Inflammatory macrophage treated with lipopolysaccharide for 1 hour (primary cell): ENCODE measurements at regions not wholly inside any gene's neighbourhood (a gene's known extent, or its start where the extent isn't known, plus 50 kb on each side); places are given as distances from the start of the nearest gene placed in this dataset.
A peak's percentile ranks its signal among the peaks of the same experiment; 100 is the strongest.
"Not testable (repeated sequence)": the region's sequence is repeated elsewhere in the genome, so short reads cannot be mapped to it uniquely, and the experiment has no call there.

Source experiments
- DNase-seq, 2 donors: peaks; one replicate each; pipeline ENCODE4 v3.0.0-alpha.2; 2020 to 2022

DNA sequence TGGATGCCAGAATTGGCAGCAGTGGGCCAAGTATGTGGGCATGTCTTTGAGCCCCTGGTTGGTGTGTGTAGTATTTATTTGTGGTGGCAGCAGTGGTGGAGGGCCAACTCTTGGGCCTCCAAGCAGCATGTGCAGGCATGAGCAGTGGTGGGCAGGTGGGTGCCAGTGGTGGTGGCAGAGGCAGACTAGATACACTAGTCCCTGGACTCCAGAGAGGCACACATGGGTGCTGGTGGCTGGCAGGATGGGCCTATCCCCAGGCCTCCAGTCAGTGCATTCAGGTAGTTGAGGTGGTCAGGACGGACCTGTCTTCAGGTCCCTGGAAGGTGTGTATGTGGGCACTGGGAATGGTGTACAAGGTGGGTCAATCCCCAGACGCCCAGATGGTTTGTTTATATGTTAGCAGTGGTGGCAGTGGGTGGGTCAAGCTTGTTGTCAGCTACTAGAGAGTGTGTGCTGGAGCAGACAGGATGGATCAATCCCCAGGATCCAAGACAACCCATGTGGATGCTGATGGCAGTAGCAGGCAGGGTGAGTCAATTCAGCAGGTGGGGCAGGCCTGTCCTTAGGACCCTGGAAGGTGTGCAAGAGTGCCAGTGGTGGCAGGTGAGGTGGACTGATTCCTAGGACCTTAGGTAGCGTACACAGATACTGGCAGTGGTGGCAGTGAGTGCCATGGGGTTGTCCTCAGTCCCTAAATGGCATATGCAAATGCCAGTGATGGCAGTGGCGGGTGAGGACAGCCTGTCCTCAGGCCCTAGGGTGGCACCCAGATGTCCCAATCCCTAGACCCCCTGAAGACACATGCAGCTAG, 294.3 kb downstream of the RPS24 start:
- no peak for DNase-seq

DNA sequence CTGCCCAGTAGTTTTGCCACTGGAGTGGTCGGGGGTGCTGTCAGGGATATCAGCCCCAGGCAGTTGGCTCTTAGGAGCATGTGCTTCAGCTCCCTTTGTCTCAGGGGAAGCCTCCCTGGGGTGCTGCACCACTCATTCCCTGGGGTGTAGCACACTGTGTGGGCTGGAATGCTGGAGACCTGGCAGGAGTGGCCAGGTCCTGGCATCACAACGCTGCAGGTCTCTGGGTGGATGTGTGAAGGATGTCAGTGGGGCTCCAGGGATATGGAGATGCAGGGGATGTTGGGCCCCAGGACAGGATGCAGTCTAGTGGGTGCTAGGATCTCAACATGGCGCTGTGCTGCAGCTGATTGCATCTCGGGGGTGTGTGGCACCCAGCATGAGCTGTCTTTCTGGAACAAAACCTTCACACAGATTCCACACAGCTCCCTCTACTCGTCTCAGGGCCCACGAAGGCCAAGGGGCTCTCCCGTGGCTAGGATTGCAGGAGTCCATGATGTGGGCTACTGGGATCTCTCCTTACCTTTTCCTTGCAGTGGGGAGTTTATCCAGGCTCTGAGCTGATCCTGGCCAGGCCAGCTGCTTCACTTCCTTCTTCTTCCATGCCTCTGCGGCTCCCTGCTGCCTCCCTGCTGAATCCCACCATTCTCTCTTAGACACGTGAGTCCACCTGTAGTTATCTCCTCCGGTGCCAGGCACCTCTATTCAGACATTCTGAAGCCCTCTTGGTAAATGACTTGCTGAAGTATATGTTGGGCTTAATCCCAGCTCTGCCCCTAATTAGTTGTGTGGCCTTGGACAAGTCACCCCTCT, 295.1 kb downstream of the RPS24 start:
- no peak for DNase-seq

DNA sequence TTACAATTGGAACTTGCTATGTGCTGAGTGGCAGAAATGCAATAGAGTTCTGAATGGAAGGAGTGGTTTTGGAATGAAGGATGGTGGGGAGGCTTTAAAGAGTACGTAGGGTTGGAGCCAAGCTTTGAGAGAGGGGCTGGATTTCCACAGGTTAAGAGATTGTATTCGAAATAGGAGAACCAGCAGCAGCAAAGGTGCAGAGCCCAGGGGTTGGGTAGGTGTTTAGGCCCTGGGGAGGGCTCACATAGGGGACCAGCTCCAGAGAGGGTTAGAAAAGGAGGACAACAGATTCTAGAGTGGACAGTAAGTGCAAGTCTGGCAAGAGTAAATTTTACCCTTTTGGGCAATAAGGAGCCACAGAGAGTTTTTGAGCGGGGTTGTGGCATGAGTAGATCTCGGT, 297.2 kb downstream of the RPS24 start:
- no peak for DNase-seq

DNA sequence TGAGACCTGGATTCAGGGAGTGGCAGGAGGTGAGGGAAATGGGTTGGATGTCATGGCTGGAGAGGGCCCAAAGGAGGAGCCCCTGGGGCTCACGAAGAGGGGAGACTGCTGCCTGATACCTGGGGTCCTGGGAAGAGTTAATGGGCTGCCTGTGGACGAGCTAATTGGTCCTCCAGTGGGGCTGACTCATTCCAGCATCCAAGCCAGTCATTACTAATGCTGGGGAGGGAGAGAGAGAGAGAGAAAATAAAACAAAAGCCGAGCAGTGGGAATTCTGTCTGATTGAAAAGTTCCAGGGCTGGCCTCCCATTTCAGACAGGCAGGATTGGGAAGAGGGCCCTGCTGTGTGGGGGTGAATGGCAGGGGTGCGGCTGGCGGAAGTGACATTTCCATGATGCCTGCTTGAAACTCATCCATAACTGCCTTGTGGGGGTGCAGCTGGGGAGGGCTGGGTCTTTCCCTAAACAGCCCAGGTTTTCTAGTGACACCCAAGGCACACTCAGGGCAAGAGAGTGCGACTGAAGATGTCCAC, 297.8 kb downstream of the RPS24 start:
- DNase-seq: no peak

DNA sequence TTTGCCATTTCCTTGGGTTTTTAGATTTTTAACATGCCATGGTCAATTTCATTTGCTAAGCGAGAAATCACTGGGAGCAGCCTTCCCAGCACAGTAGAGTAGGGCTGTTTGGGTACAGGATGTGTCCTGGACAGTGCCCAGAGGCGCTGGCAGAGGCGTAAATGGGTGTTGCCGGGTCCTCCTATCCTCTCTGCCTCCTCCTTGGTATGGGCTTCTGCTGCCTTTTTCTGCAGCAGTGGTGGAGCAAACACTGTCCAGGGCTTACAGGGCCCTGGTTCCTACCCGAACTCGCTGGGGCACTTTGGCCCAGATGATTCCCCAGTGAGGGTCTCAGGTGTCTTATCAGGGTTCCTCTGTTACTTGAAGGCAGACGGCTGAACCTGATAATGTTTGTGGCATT, 298.3 kb downstream of the RPS24 start:
- DNase-seq: no peak

DNA sequence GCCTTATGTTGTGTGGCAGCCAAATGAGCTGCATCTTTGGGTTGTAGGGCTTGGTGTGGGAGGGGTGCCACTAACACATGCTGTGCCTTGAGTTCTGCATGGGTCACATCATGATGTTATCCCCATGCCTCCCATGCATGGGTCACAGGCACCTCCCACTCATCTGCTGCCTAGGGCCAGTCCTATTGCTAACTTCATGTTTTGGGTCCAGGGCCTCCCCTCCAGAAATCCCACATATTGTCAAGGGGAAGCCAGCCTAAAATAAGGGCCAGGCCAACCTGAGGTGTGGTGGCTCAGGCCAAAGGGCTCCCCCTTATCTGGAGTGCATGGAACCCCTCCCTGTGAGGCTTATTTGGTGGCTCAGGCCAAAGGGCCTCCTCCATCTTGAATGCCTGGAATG, 299.0 kb downstream of the RPS24 start:
- DNase-seq: peak in 1 of 2 donors; percentile 15

DNA sequence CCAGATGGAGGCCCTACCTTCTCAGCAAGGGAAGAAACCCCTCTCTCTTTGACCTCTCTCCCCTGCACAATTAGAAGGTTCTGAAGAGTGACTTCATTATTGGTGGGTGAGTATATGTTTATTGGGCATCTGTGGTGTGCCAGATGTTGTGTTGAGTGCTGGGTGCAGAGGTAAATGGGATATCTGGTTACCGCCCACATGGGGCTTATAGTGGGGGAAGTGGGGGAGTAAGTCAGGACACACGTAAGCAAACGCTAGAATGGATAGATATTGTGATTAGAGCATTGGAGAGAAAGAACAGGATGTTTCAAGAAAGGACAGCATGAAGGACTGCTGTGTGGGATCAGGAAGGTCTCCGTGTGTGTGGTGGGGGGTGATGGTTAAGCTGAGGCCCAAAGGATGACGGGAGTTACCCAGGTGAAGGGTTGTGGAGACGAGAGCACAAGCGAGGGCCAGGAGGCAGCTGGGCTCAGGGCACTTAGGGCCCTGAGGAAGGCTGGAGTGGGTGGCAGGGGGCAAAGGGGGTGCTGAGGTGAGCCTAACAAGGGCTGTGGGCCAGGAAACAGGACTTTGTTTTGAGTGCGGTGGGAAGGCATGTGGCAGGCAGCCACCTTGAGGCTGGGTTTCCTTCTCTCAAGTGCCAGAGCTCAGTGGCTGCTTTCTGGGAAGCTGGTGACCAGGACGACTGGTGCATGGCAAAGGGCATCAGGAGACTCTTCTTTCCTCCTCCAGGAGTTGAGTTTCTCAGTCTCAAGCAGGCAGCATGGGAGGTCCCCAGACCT, 299.9 kb downstream of the RPS24 start:
- DNase-seq: no peak

DNA sequence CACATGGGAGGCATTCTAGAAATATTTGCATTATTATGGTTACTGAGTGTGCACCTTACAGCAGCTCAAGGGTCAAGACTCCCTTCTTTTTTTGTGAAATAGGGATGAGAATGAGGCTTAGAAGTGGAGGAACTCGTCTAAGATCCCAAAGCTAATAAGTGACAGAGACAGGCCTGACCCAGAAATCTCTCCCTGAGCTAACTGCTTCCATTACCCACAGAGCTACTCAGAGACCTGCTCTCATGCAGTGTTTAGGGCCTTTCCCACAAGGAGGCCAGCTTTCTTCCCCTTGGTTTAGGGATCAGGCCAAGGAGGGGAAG, 301.7 kb downstream of the RPS24 start:
- no peak for DNase-seq

DNA sequence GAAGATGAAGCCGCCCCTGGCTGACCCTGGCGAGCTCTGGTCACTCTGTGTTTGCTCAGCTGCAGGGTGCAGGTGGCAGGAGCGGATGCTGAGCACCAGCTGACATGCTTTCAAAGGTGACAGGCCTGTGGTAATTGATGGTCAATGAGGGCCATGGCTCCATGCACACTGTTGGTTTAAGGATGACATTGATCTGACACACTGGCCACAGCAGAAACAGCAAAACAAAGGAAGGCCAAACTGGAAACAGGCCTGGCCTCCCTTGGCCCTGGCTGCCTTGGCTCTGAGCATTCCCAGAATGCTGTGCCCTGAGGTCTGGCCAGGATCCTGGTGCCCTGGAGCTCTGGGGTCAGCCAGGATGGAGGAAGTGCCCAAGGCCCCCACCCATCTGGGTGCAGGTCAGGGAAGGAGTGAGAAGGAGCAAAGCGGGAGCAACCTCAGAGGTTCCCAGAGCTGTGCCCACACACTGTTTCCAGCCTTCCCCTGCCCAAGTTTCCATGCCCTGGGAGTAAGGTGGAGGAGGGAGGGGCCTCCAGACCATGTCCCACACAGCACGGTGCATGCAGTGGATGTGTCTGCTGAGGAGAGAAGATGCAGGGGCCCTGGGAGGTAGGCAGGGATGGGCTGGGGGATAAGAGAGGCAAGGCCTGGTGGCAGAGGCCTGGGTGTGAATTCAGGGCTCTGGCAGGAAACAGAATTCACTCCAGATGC, 302.2 kb downstream of the RPS24 start:
- DNase-seq: no peak

DNA sequence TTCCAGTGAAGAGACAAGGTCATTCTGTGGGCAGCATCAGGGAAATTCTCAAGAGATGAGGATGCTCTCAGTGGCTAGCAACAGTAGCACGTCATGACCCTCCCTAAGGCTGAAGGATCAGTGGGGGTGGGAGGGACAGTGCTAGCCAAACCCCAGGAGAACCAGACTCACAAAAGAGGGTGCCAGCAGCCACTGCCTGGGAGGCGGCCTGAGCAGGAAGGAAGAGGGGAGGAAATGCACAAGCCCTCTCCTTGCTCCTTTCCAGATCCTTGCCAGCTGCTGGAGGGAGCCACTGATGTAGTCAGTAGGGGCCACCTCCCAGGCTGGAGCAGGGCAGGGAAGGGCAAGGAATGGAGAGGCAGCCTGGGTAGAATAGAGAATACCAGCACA, 302.7 kb downstream of the RPS24 start:
- no peak for DNase-seq

DNA sequence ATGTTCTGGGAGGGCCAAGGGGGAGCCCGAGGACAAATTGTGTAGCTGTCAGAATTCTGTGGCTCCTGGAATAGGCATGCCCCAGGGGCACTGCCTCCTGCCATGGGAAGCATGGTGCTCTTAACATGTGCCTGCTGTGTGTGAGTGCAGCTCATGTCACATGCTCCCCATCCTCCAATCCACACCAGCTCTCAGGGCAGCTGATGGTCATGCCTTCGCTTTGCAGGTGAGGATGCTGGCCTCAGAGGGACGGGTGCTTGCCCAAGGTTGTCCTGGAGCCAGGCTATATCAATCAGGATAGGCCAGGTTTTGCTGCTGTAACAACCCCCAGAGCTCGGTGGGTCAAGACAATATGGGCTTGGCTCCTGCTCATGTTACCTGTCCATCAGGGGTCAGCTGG, 303.4 kb downstream of the RPS24 start:
- DNase-seq: no peak

DNA sequence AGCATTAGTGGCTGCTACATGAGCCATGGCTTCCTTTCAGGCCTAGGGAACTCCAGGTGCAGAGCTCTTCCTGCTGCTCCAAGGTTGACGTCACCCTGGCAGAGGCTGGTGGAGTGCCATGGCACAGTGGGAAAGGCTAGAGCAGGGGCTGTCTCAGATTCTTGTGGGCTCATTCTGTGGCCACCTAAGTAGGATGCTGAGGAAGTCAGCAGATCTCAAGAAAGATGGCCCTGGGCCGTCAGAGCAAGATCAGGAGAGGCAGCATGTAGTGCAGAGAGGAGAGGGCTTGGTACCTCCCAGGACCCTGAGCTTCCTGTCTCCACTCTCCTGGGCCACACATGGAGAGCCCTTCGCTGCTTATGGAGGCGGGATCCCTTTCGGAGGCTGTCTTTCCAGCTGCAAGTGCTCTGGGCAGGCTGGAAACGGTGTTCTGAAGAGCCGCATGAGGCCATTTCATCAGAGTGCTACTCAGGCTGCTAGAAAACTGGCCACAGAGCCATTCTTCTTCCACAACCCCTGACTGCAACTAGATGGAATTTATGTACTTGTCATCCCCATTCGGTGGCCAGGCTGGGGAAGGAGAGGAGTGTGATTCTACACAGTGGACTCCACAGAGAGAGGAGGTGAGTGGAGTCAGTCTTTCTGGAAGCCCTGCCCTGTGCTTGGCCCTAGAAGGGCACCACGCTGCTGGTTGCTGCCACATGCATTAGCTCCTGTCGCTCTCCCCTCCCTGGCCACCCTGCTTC, 304.2 kb downstream of the RPS24 start:
- DNase-seq: no peak

DNA sequence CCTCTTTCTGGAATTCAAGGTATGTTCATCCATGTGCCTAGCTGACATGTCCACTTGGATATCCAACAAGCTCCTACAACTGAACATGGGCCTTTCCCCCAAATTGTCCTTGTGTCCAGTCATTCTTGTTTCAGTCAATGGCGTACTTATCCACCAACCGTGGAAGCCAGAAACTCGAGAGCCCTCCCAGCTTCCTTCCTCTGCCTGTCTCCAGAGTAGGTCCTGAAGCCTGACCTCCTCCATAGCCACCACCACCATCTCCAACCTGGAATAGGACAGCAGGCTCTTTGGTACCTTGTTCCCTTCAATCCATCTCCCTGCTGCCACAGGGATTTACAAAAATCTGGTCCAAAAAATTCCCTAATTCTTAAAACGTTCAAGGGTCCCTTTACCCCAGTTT, 305.1 kb downstream of the RPS24 start:
- no peak for DNase-seq

DNA sequence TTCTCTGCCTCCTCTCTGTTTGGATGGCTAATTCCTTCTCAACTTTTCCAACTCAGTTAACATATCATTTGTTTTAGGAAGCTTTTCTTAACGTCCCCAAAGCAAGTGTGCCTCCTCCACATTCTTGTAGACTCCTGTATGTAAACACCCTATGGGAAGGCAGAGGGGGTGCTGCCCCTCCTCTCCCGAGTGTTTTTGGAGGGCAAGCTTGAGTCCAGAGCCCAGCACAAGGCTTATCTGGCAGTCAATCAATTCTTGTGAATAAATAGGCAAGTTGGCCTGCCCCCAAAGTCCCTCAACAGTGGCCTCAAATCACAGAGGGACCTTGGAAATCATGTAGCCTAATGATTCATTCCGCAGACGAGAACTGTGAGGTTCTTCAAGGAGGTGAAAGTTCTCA, 305.6 kb downstream of the RPS24 start:
- no peak for DNase-seq

DNA sequence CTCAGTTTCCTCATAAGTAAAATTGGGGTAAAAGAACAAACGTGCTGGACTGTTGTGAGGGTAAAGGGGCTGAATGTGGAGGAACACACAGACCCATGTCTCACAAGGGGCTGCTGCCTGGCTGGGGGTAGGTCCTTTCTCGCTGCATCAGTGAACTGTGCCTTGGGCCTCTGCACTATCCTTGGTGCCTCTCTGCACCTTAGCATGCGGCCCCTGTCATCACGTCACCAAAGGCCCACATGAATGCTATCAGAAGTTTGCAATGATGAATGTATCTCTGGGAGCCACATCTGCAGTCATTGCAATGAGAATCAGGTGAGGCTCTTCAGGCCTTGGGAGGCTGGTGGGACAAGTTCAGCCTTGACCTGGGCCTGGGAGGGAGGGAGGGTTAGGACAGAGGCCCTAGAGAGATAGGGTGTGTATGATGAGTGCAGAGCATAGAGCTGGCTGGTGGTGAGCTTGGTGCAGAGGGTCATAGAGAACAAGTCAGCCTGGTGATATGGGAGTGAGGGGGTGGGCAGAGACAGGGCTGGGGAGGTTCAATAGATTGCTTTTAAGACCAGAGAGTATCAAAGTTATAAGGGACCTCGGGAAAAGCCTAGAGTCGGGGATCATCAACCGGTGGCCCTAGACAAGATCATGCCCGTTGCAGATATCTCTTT, 308.4 kb downstream of the RPS24 start:
- DNase-seq: no peak

DNA sequence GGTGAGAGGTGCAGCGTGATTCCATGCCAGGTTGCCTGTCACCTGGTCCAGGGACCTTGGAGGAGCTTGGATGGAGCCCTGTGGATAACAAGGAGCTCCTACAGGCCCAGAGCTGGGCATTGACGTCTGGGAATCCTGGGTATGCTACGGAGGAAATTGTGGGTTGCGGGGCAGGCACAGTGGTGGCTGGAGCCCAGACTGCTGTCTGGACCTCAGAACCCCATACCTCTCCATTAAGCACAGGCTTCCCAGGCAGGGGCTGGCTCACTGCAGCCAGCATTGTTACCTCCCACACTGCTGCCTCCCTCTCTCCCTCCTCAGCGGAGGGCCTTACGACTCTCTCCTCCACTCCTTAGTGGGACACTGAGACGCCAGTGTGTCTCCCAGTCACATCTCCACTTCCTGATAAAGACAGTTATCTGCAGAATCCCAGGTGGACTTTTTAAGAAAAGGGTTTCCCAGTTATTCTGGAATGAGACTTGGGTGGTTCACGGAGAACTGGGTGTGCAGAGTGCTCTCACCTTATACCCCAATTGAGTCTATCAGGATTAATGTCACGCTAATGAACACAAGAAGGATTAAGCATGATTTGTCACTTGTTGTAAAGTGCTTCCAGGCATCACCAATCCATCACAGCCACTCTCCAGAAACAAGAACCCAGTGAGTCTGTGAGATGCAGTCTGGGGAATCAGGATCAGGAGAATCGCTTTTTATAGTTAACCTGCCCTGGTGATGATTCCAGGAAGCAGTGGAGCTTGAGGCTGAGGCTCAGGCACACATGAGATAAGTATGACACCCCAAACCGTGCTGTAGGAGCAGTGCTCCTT, 309.4 kb downstream of the RPS24 start:
- no peak for DNase-seq

DNA sequence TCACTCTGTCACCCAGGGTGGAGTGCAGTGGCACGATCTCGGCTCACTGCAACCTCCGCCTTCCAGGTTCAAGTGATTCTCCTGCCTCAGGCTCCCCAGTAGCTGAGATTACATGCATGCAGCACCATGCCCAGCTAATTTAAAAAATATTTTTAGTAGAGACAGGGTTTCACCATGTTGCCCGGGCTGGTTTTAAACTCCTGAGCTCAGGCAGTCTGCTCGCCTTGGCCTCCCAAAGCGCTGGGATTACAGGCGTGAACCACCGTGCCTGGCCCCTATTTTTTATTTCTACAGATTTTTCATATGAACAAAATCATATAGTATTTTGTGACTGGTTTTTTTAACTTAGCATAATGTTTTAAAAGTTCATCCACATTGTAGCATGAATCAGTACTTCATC, 310.6 kb downstream of the RPS24 start:
- not testable (repeated sequence) for DNase-seq

DNA sequence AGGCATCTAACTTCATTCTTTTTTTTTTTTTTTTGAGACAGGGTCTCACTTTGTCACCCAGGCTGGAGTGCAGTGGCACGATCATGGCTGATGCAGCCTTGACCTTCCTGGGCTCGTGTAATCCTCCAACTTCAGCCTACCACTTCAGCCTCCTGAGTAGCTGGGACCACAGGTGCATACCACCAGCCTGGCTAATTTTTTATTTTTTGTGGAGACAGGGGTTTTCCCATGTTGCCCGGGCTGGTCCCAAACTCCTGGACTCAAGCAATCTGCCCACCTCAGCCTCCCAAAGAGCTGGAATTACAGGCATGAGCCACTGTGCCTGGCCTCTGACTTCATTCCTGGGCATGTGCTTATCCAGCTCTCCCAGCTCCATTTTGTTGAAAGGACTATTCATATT, 311.9 kb downstream of the RPS24 start:
- not testable (repeated sequence) for DNase-seq

DNA sequence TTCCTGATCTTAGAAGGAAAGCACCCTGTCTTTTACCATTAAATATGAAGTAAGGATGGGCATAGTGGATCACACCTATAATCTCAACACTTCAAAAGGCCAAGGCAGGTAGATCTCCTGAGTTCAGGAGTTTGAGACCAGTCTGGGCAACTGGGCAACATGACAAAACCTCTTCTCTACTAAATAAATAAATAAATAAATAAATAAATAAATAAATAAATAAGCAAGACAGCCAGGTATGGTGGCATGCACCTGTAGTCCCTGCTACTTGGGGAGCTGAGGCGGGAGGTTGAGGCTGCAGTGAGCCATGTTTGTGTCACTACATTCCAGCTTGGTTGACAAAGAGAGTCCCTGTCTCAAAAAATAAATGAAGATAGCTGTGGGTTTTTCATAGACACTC, 313.1 kb downstream of the RPS24 start:
- no peak for DNase-seq

DNA sequence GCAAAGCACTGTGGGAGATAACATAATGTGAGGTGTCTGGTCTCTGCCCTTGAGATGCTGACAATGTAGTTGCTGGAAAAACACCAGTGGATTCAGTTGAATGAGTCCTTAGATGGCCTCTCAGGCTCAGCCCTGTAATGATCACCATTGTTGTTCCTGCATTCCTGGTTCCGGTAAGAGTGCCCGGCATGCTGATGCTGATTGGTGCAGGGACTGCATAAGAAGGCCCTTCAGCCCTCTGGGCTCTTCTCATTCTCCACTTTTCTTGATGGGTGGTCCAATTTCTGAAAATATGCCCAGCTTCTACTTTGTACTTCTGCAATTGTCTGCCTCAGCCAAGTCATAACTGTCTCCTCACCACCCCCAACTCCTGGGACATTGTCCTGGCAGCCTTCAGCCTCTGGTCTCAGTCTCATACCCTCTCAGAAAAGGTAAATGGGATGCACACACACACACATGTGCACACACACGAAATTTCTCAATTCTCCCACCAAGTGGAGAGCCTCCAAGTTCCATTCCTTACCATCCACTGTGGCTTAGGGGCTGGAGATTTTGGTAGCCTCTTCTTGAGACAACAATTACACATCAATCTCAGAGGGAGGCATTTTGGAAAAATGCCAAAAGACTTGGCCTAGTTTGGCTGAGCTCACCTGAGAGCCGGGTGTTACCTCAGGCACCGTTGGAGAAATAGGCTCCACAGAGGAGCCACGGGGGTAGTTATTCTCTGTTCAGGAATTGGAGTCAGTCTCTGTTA, 314.9 kb downstream of the RPS24 start:
- no peak for DNase-seq
